GM12878 (cell line): ENCODE measurements at regions not wholly inside any gene's neighbourhood (a gene's known extent, or its start where the extent isn't known, plus 50 kb on each side); places are given as distances from the start of the nearest gene placed in this dataset.

ENCODE experiments used
- ATAC-seq: fragments of 200-7000 bp; cut with Tn5 transposase; 3 replicates; pipeline ENCODE4 v1.9.1; 2020; ENCODE audit warnings: mild to moderate bottlenecking, moderate library complexity
- BruUV-seq: library from RNA; stranded (reverse); fragments of 400-500 nt; replicated peaks from 2 replicates; lab custom pipeline; 2021; lab: Mats Ljungman, UMichigan
- CTCF ChIA-PET: fragments of 300-600 bp; sonication (Branson Sonifier 250); formaldehyde crosslinking; extraction: SDS; loops from one replicate; lab custom pipeline; 2021; ENCODE audit warnings: inconsistent platforms; lab: Yijun Ruan, JAX
- POLR2A ChIA-PET: fragments of 350-600 bp; formaldehyde crosslinking; extraction: SDS; loops from one replicate; lab custom pipeline; 2021; ENCODE audit warnings: inconsistent platforms; lab: Charles Lee
- RAD21 ChIA-PET: fragments of 300-600 bp; sonication (Branson Sonifier 250); formaldehyde crosslinking; loops from one replicate; lab custom pipeline; 2023; ENCODE audit warnings: antibody characterized with exemption; ENCODE audit not compliant: unreplicated experiment; lab: Charles Lee
- SMC1A ChIA-PET: fragments of 300-600 bp; sonication (Branson Sonifier 250); formaldehyde crosslinking; loops from one replicate; lab custom pipeline; 2023; ENCODE audit not compliant: unreplicated experiment, uncharacterized antibody; lab: Charles Lee
- DNase-seq: peaks from one replicate; pipeline ENCODE4 v3.0.0-alpha.2; 2011; ENCODE audit warnings: low read depth, low spot score
- FAIRE-seq: peaks from 3 replicates; lab custom pipeline; 2011; peaks lifted over from hg19 to GRCh38; lab: Jason Lieb, UNC
- H2AFZ ChIP-seq: 2 replicates; pipeline ENCODE4 v1.6.0; 2011; ENCODE audit warnings: low read depth, low read length, control low read depth; ENCODE audit not compliant: control insufficient read depth
- H3K27ac ChIP-seq: 2 replicates; pipeline ENCODE4 v1.5.1; 2011; ENCODE audit warnings: control low read depth; ENCODE audit not compliant: control insufficient read depth, insufficient read depth
- H3K27me3 ChIP-seq, 2 experiments: replicated peaks in 1 of 2; 2 replicates each; pipeline versions ENCODE4 v1.6.0 to v1.6.1; 2011; ENCODE audit warnings: low read length in 1 of 2; ENCODE audit not compliant: control insufficient read depth in 2 of 2, insufficient read depth in 2 of 2
- H3K36me3 ChIP-seq, 2 experiments: 2 replicates each; pipeline ENCODE4 v1.5.1; 2011; ENCODE audit warnings: low read length in 1 of 2; ENCODE audit not compliant: control insufficient read depth in 2 of 2, insufficient read depth in 2 of 2
- H3K4me1 ChIP-seq: 2 replicates; pipeline ENCODE4 v1.6.1; 2011; ENCODE audit warnings: mild to moderate bottlenecking, low read length, moderate library complexity, mixed read lengths; ENCODE audit not compliant: control insufficient read depth, insufficient read depth
- H3K4me2 ChIP-seq: 2 replicates; pipeline ENCODE4 v1.6.0; 2011; ENCODE audit warnings: control low read depth; ENCODE audit not compliant: control insufficient read depth, insufficient read depth
- H3K4me3 ChIP-seq: fragments of 200-600 bp; sonication (generic); 2 replicates; pipeline ENCODE4 v1.5.1; 2016
- H3K79me2 ChIP-seq: 2 replicates; pipeline ENCODE4 v1.6.0; 2011; ENCODE audit warnings: low read length; ENCODE audit not compliant: control insufficient read depth, insufficient read depth
- H3K9ac ChIP-seq: 2 replicates; pipeline ENCODE4 v1.8.0; 2011; ENCODE audit warnings: low read length, control low read depth, mixed read lengths; ENCODE audit not compliant: control insufficient read depth, insufficient read depth
- H3K9me3 ChIP-seq: replicated peaks from 3 replicates; pipeline ENCODE4 v1.5.1; 2011; ENCODE audit warnings: mild to moderate bottlenecking, low read length; ENCODE audit not compliant: control insufficient read depth, insufficient read depth
- H4K20me1 ChIP-seq: 2 replicates; pipeline ENCODE4 v1.6.0; 2011; ENCODE audit not compliant: control insufficient read depth, insufficient read depth
- CHD2 ChIP-seq: IDR thresholded peaks from 2 replicates; pipeline ENCODE4 v1.6.1; 2011; ENCODE audit warnings: low read depth, low read length, improper control_type of control experiment, borderline replicate concordance
- EP300 ChIP-seq, 2 experiments: fragments of 150-350 bp in 1 of 2; IDR thresholded peaks; 2 replicates each; pipeline ENCODE4 v1.6.1; 2011 to 2012; ENCODE audit warnings: low read depth in 2 of 2, low read length in 2 of 2, borderline replicate concordance in 1 of 2, improper control_type of control experiment in 1 of 2, inconsistent platforms in 1 of 2; ENCODE audit not compliant: control insufficient read depth in 1 of 2
- HDAC2 ChIP-seq: fragments of 200-600 bp; sonication (generic); IDR thresholded peaks from 2 replicates; pipeline ENCODE4 v1.6.1; 2017
- RBBP5 ChIP-seq: fragments of 200-600 bp; sonication (generic); conservative IDR thresholded peaks from 2 replicates; pipeline ENCODE4 v1.6.1; 2016
- RCOR1 ChIP-seq: conservative IDR thresholded peaks from 2 replicates; pipeline ENCODE4 v1.6.1; 2012; ENCODE audit warnings: low read depth, low read length, improper control_type of control experiment
- SIX5 ChIP-seq: IDR thresholded peaks from 2 replicates; pipeline ENCODE4 v1.6.1; 2011; ENCODE audit warnings: mild to moderate bottlenecking, low read depth, low read length, moderate library complexity; ENCODE audit not compliant: severe bottlenecking
- ZNF274 ChIP-seq: IDR thresholded peaks from one replicate; pipeline ENCODE4 v1.8.0; 2011; ENCODE audit not compliant: insufficient read length, insufficient read depth
- WGBS: methylation state at CpG from one replicate; pipeline ENCODE4 v1.1.6; 2016; ENCODE audit warnings: low lambda C conversion rate; ENCODE audit not compliant: insufficient replicate concordance, insufficient coverage; ENCODE audit errors: missing lambda C conversion rate; 5-methylcytosine and 5-hydroxymethylcytosine counted together
- in situ Hi-C: fragments of 300-500 bp; cut with MboI; formaldehyde crosslinking; loops from 9 replicates; pipeline ENCODE4 v1.14.3; 2018; ENCODE audit warnings: mixed read lengths
- intact Hi-C: fragments of 100-400 bp; cut with micrococcal nuclease; formaldehyde crosslinking; loops from one replicate; pipeline ENCODE4 v1.14.2; 2022; ENCODE audit not compliant: unreplicated experiment
- TF ChIP-seq, protein P1 (sequence below): fragments of 450-650 bp; IDR thresholded peaks from 2 replicates; pipeline ENCODE4 v1.6.1; 2017; ENCODE audit warnings: mild to moderate bottlenecking, low read depth, inconsistent platforms; ENCODE audit not compliant: poor library complexity, severe bottlenecking
- TF ChIP-seq, protein P2 (sequence below): fragments of 450-650 bp; IDR thresholded peaks from 2 replicates; pipeline ENCODE4 v1.6.1; 2017; ENCODE audit warnings: borderline replicate concordance
- TF ChIP-seq, protein P3 (sequence below): fragments of 450-650 bp; conservative IDR thresholded peaks from 2 replicates; pipeline ENCODE4 v1.6.1; 2017; ENCODE audit warnings: mild to moderate bottlenecking, moderate library complexity
- TF ChIP-seq, protein P4 (sequence below): fragments of 450-650 bp; IDR thresholded peaks from 2 replicates; pipeline ENCODE4 v1.6.1; 2017; ENCODE audit warnings: mild to moderate bottlenecking

DNA sequence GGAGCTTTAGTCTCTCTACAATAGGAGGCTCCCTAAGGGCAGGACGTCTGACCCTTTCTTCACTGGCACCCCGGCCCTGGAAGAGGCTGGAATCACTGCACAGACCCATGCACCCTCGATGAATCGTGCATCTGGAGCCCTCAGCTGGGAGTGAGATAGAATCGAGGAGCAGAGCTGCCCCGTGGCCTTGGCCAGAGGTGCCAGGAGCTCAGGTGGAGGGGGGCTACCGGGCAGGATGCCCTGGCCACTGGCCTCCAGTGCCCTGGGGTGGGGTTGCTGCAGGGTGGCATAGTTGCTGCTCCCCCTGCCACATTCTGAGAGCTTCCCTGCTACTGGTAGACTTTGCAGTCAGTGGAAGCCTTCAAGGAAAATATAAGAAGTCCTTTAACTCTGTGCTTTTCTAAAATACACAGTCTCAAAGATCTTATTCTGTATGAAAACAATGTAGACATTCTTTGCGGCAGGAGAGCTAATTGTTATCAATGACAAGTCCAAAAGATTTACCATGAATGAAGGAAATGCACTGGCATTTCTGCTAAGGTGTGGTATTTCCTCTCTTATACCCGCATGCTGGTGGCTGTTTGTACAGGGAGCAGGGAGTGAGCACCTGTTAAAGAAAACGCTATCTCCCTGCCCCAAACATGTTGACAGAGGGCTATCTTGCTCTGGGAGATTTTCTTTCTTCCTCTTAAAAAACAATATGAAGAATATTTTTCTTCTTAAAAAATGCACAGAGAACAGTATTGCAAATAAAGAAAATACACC lies 122.8 kb downstream of the C6orf118 start (continued):
- TF ChIP-seq, protein P1, sequence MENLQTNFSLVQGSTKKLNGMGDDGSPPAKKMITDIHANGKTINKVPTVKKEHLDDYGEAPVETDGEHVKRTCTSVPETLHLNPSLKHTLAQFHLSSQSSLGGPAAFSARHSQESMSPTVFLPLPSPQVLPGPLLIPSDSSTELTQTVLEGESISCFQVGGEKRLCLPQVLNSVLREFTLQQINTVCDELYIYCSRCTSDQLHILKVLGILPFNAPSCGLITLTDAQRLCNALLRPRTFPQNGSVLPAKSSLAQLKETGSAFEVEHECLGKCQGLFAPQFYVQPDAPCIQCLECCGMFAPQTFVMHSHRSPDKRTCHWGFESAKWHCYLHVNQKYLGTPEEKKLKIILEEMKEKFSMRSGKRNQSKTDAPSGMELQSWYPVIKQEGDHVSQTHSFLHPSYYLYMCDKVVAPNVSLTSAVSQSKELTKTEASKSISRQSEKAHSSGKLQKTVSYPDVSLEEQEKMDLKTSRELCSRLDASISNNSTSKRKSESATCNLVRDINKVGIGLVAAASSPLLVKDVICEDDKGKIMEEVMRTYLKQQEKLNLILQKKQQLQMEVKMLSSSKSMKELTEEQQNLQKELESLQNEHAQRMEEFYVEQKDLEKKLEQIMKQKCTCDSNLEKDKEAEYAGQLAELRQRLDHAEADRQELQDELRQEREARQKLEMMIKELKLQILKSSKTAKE: no peak
- TF ChIP-seq EP300 (IDR thresholded peaks at IDR 0.05; ENCODE audit: borderline replicate concordance in 1 of 2, control insufficient read depth in 1 of 2, low read depth in 2 of 2, low read length in 2 of 2) (no peak), RBBP5 (no peak), RCOR1 (no peak)

DNA sequence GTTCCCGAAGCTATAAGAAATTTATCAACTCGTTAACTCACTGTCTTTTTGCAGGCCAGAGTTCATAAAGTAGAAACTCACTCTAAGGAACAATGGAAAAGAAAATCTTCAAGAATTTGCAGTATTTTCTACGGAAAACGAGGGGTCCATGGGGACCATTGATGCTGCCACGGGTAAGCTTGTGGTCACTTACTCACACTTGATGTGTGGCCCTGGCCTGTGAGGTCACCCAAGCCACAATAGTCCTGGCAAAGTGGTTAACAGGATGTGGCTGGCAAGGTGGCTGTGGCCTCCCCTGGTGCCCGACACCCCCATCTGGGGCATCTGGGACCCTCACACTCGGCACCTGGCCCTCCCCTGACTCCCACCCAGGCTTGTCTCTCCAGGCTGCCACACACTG lies 123.4 kb downstream of the C6orf118 start:
- no peak for ATAC-seq
- H2AFZ ChIP-seq: no peak overlapping the region
- DNase-seq: no peak
- no peak overlapping the region for H3K9ac ChIP-seq
- H3K79me2 ChIP-seq: no peaks in the 10 kb centered on the region
- no peaks in the 10 kb centered on the region for H3K36me3 ChIP-seq
- intact Hi-C loops: no loop called here
- ChIA-PET POLR2A (no interaction called here), SMC1A (no interaction called here), RAD21 (no interaction called here), CTCF (no interaction called here)
- in situ Hi-C loops: no loop called here
- H4K20me1 ChIP-seq: no peaks in the 10 kb centered on the region
- 11% methylated on average over 7 of the region's 7 CpGs for WGBS
- no peaks in the 10 kb centered on the region for H3K4me1 ChIP-seq
- no peak overlapping the region for H3K4me2 ChIP-seq
- no peak overlapping the region for H3K27ac ChIP-seq
- H3K27me3 ChIP-seq: no peaks in the 10 kb centered on the region
- BruUV-seq: no TSS peak
- no peak for FAIRE-seq
- no peaks in the 10 kb centered on the region for H3K9me3 ChIP-seq
- H3K4me3 ChIP-seq: no peak overlapping the region
- TF ChIP-seq HDAC2: no peak
- TF ChIP-seq, protein P2, sequence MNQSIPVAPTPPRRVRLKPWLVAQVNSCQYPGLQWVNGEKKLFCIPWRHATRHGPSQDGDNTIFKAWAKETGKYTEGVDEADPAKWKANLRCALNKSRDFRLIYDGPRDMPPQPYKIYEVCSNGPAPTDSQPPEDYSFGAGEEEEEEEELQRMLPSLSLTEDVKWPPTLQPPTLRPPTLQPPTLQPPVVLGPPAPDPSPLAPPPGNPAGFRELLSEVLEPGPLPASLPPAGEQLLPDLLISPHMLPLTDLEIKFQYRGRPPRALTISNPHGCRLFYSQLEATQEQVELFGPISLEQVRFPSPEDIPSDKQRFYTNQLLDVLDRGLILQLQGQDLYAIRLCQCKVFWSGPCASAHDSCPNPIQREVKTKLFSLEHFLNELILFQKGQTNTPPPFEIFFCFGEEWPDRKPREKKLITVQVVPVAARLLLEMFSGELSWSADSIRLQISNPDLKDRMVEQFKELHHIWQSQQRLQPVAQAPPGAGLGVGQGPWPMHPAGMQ: no peak
- TF ChIP-seq SIX5: no peak
- TF ChIP-seq, protein P3, sequence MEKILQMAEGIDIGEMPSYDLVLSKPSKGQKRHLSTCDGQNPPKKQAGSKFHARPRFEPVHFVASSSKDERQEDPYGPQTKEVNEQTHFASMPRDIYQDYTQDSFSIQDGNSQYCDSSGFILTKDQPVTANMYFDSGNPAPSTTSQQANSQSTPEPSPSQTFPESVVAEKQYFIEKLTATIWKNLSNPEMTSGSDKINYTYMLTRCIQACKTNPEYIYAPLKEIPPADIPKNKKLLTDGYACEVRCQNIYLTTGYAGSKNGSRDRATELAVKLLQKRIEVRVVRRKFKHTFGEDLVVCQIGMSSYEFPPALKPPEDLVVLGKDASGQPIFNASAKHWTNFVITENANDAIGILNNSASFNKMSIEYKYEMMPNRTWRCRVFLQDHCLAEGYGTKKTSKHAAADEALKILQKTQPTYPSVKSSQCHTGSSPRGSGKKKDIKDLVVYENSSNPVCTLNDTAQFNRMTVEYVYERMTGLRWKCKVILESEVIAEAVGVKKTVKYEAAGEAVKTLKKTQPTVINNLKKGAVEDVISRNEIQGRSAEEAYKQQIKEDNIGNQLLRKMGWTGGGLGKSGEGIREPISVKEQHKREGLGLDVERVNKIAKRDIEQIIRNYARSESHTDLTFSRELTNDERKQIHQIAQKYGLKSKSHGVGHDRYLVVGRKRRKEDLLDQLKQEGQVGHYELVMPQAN: no peak
- TF ChIP-seq RCOR1: no peak
- no peak for TF ChIP-seq ZNF274
- TF ChIP-seq CHD2: no peak
- TF ChIP-seq, protein P4, sequence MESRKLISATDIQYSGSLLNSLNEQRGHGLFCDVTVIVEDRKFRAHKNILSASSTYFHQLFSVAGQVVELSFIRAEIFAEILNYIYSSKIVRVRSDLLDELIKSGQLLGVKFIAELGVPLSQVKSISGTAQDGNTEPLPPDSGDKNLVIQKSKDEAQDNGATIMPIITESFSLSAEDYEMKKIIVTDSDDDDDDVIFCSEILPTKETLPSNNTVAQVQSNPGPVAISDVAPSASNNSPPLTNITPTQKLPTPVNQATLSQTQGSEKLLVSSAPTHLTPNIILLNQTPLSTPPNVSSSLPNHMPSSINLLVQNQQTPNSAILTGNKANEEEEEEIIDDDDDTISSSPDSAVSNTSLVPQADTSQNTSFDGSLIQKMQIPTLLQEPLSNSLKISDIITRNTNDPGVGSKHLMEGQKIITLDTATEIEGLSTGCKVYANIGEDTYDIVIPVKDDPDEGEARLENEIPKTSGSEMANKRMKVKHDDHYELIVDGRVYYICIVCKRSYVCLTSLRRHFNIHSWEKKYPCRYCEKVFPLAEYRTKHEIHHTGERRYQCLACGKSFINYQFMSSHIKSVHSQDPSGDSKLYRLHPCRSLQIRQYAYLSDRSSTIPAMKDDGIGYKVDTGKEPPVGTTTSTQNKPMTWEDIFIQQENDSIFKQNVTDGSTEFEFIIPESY: no peak
